GM12801 (cell line): ENCODE measurements at regions not wholly inside any gene's neighbourhood (a gene's known extent, or its start where the extent isn't known, plus 50 kb on each side); places are given as distances from the start of the nearest gene placed in this dataset.

ENCODE experiments used
- TF ChIP-seq, protein P1 (sequence below): IDR thresholded peaks from one replicate; pipeline ENCODE4 v1.5.1; 2011; ENCODE audit warnings: control low read depth; ENCODE audit not compliant: insufficient read length; ENCODE audit errors: extremely low read depth

DNA sequence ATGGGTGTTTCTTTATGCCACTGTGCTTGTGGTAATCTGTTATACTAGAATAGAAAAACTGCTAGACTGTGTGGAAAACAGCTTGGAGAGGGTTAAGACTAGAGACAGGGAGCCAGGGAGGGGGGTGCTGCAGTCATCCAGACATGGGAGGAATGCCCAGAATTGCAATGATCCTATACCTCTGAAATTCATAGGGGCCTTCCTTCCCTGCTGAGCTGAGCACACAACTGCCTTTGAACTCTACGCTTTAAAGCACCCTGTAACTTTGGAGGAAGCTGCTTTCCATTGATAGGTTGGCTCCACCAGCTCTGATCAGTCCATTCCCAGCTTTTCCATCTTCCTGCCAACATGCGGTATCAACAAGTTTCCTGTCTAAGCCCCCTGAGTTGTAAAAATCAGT lies 155.9 kb upstream of the RASGEF1B start:
- TF ChIP-seq, protein P1, sequence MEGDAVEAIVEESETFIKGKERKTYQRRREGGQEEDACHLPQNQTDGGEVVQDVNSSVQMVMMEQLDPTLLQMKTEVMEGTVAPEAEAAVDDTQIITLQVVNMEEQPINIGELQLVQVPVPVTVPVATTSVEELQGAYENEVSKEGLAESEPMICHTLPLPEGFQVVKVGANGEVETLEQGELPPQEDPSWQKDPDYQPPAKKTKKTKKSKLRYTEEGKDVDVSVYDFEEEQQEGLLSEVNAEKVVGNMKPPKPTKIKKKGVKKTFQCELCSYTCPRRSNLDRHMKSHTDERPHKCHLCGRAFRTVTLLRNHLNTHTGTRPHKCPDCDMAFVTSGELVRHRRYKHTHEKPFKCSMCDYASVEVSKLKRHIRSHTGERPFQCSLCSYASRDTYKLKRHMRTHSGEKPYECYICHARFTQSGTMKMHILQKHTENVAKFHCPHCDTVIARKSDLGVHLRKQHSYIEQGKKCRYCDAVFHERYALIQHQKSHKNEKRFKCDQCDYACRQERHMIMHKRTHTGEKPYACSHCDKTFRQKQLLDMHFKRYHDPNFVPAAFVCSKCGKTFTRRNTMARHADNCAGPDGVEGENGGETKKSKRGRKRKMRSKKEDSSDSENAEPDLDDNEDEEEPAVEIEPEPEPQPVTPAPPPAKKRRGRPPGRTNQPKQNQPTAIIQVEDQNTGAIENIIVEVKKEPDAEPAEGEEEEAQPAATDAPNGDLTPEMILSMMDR: no peak

- TF ChIP-seq, protein P1: no peak
These were observed 155.1 kb upstream of the RASGEF1B start for GRCh38 chr4:81626851-81627250.

DNA sequence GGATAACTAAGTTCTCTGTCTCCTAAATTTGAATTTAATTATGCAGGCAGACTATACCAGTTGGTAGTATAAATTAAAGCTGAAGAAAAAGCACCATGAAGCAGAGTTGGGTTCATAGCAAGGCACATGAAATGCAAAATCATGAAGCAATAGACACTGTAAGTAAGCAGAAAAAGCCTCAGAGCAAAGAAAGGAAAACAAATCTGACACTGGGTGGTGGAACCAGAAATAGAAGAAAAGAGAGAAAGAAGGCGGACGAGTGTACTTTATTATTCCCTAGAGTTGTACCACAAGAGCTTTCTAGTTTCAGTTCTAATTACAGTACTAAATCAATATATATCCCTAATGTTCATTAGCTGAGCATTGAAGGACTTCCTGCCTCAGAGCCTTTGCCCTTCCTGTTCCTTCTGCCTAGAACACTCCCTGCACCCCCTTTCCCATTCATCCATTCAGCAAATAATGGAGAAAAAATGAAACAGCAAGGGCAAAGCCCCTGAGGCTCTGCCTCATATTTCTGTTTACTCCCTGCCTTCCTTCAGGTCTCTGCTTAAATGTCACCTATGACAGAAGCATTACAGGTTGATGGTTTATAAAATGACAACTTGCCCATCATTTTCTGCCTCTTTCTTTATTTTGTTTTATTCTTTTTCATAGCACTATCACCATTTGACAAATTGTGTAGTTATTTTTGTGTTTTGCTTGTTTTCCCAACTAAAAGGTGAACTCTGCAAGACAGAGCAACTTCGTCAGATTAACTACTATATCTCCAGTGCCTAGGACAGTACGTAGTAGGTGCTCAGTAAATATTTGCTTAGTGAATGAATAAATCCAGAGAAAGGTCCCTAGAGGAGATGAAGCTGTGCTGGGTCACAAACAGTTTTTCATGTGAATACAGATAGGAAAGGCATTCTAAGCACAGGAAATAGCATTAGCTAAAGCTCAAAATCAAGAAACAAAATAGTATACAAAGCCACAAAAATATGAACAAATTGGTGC lies 154.0 kb upstream of the RASGEF1B start:
- TF ChIP-seq, protein P1: no peak

DNA sequence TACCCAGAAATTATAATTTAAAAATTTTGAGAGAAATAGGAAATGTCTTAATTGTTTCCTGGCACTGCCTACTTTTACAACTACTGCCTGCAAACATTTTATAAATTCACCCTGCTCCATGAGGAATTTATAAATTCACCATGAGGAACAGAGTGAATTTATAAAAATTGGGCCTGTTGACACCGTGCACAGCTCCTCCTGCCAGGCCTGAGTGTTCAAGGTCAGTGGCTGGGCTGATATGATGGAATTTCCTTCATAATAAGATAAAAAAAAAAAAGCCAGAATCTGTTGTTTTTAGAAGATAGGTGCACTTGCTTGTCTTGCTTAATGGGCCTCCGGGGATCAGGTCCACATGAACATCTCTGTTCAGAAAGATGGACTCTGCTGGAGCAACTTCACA lies 151.7 kb upstream of the RASGEF1B start:
- TF ChIP-seq, protein P1: no peak

DNA sequence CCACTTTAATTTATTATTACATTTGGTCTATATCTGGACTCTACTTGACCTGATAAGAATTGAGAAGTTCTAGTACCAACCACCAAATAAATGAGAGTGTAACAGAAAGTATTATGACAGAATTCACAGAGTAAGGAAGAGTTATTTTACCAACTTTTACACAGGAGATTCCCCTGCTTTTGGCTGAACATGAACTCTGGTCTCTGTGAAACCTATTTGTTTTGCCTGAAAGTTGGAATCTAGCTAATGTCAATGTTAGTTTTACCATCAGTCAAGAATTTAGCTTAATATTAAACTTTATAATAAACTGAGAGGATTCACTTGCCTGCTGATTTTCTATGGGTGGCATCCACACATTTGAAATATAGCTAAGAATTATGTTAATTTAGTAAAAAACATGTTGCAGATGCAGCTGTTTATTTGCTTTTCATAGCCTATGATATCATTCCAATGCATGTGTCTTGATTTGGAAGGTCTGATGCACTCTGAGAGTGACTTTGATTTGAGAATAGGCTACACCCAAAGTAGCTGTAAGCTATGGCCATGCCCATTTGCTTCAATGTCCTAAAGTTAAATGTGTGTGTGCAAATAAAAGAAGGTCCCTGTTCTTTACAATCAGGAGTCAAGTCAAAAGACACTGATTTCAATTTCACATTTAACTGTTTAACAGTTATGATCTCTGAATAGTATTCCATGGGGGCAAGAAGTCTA lies 150.9 kb upstream of the RASGEF1B start:
- TF ChIP-seq, protein P1: no peak

- TF ChIP-seq, protein P1: no peak
These were observed 150.3 kb upstream of the RASGEF1B start for GRCh38 chr4:81622028-81622427.

DNA sequence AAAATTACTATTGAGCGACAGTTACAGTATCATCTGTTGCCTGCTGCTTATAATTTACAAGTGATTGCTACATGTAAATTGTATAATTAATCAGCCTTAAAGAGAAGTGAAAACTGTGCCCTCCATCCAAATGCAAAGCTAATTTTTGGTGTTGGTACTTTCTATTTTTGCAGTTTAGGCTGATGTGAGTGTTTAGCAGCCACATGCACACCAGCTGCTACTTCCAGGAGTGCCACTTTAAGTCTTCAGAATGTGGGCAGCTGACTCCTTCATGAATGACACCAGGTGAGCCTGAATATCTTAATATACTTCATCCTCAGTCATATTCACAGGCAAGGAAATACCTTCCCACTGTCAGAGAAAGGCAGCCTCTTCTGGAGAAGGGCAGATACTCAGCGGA lies 149.8 kb upstream of the RASGEF1B start:
- TF ChIP-seq, protein P1: no peak
